ENCODE measurements at regions not wholly inside any gene's neighbourhood (a gene's known extent, or its start where the extent isn't known, plus 50 kb on each side); places are given as distances from the start of the nearest gene placed in this dataset.
"Not testable (repeated sequence)": the region's sequence is repeated elsewhere in the genome, so short reads cannot be mapped to it uniquely, and the experiment has no call there.

DNA sequence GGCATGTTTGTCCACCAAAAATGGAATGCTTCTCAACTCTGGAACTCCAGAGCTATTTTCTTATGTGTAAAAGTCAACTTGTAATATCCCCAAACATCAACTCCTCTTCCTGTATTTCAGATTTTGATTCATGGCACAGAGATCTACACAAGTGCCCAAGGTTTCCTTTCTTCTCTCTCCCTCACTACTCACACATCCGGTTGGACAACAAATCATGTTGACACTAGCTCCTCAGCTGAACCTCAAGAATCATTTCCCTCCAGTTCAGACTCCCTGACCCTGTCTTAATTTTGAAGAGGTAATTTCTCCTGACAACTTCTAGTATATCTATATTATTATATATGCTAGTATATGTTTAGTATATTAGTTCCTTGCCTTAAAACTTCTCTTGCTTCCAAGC, 485.4 kb upstream of the CCDC196 start:
- DNase-seq: no peak
- H3K27me3 ChIP-seq (ENCODE audit: control insufficient read depth in 3 of 3, insufficient read depth in 3 of 3, low read length in 3 of 3): peaks cover 0 to 8% (median 2%) of the 10 kb centered on the region in 3 donors
- no peak overlapping the region for H3K4me3 ChIP-seq (ENCODE audit: low read depth in 1 of 3, low read length in 3 of 3)
- peaks cover 2 to 19% of the 10 kb centered on the region in 2 donors for H3K9me3 ChIP-seq (ENCODE audit: control insufficient read depth in 2 of 2, insufficient read depth in 1 of 2, low read depth in 1 of 2, low read length in 1 of 2)
- H3K36me3 ChIP-seq (ENCODE audit: control insufficient read depth in 3 of 3, insufficient read depth in 2 of 3, low read depth in 1 of 3, low read length in 3 of 3): no peaks in the 10 kb centered on the region
- no peak for FAIRE-seq
- no peaks in the 10 kb centered on the region for H3K4me1 ChIP-seq (ENCODE audit: control insufficient read depth in 3 of 3, insufficient read depth in 2 of 3, low read depth in 1 of 3, low read length in 2 of 3)
- no peak overlapping the region for H3K27ac ChIP-seq (ENCODE audit: low read depth in 1 of 3, low read length in 2 of 3)
- 49 to 71% (median 57%) methylated on average over 1 of the region's 1 CpG for WGBS, 3 donors

DNA sequence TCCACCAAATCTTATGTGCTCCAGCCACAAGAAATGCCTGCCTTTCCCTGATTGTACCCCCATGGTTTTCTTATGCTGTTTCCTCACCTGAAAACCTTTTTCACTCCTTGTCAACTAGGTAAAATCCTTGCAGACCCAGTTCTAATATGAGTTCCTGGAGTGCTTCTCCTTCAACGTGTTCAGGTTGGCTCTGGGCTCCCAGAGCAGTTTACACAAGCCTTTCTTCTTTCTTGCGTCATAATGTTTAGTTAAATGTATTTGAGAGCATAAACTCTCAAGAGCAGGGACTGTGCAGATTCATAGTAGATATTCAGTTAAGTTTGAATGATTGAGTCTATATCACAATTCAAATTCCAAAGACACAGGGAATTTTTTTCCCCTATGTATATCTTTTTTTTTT, 484.8 kb upstream of the CCDC196 start:
- Histone ChIP-seq H3K27me3 (ENCODE audit: control insufficient read depth in 3 of 3, insufficient read depth in 3 of 3, low read length in 3 of 3) (peaks cover 0 to 8% (median 2%) of the 10 kb centered on the region in 3 donors), H3K4me1 (ENCODE audit: control insufficient read depth in 3 of 3, insufficient read depth in 2 of 3, low read depth in 1 of 3, low read length in 2 of 3) (no peaks in the 10 kb centered on the region), H3K4me3 (ENCODE audit: low read depth in 1 of 3, low read length in 3 of 3) (no peak overlapping the region), H3K36me3 (ENCODE audit: control insufficient read depth in 3 of 3, insufficient read depth in 2 of 3, low read depth in 1 of 3, low read length in 3 of 3) (no peaks in the 10 kb centered on the region), H3K9me3 (ENCODE audit: control insufficient read depth in 2 of 2, insufficient read depth in 1 of 2, low read depth in 1 of 2, low read length in 1 of 2) (peaks cover 2 to 19% of the 10 kb centered on the region in 2 donors), H3K27ac (ENCODE audit: low read depth in 1 of 3, low read length in 2 of 3) (no peak overlapping the region)
- FAIRE-seq (no peak), DNase-seq (no peak)
- WGBS, 3 donors: 55 to 74% (median 69%) methylated on average over 2 of the region's 2 CpGs

DNA sequence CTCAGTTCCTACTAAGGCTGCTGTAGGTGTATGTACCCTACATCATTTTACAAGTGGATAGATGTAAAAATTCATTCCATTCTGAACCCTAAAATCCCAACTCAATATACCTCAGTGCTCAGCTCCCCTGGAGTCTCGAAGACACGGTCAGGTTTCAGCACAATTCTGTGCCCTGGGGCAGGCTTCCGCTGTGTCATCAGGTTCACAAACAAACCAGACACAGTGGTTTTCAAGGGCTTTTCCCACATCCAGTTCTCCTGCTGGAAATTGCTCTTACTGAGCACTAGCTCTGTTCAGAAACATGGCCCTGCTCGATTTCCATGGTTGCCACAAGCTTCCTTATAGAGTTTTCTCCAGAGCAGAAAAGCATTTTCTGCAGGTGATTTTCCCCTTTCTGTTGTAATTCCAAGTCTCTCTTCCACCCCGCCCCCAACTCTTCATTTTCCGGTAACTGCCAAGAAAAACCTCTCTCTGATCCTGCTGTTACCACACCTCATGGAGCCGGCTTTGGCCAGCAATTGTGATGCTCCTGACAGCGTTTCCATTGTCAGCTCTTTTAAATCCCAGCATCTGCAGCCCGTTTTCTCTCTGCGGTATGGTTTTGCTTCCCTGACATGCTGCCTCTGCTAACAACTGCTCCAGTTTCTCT, 483.0 kb upstream of the CCDC196 start:
- H3K9me3 ChIP-seq (ENCODE audit: control insufficient read depth in 2 of 2, insufficient read depth in 1 of 2, low read depth in 1 of 2, low read length in 1 of 2): peaks cover 2 to 19% of the 10 kb centered on the region in 2 donors
- H3K4me1 ChIP-seq (ENCODE audit: control insufficient read depth in 3 of 3, insufficient read depth in 2 of 3, low read depth in 1 of 3, low read length in 2 of 3): no peaks in the 10 kb centered on the region
- 76 to 81% (median 81%) methylated on average over 10 of the region's 10 CpGs for WGBS, 3 donors

DNA sequence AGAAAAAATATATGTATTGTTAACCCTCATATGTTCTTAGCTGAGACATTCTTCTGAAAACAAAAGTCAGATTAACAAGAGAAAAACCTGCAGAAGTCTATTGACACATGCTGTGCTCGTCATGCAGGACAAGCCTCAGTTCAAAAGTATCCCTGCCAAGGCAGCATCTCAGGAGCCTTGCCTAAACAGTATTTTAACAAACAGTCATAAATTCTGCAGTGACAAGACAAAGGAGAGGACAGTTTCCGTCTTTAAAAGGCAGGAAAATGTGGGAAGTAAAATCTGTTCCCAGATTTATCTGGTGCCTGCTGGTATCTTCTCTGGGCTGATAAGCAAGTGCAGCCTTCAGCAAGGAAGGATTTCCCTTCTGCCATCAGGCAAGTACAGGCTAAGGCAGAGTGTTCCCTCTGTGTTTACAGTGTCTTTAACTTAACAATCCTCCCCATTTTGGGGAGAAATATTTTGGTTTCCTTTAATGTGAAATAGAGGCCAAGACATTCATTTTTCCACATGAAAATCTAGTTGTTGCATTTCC, 480.2 kb upstream of the CCDC196 start:
- DNase-seq (no peak), FAIRE-seq (no peak)
- Histone ChIP-seq H3K27ac (ENCODE audit: low read depth in 1 of 3, low read length in 2 of 3) (no peak overlapping the region), H3K36me3 (ENCODE audit: control insufficient read depth in 3 of 3, insufficient read depth in 2 of 3, low read depth in 1 of 3, low read length in 3 of 3) (no peaks in the 10 kb centered on the region), H3K4me3 (ENCODE audit: low read depth in 1 of 3, low read length in 3 of 3) (no peak overlapping the region), H3K9me3 (ENCODE audit: control insufficient read depth in 2 of 2, insufficient read depth in 1 of 2, low read depth in 1 of 2, low read length in 1 of 2) (no peaks in the 10 kb centered on the region), H3K4me1 (ENCODE audit: control insufficient read depth in 3 of 3, insufficient read depth in 2 of 3, low read depth in 1 of 3, low read length in 2 of 3) (no peaks in the 10 kb centered on the region), H3K27me3 (ENCODE audit: control insufficient read depth in 3 of 3, insufficient read depth in 3 of 3, low read length in 3 of 3) (peaks cover 0 to 6% (median 2%) of the 10 kb centered on the region in 3 donors)
- 23 to 49% (median 37%) methylated on average over 2 of the region's 2 CpGs for WGBS, 3 donors

More for the DNA sequence above, 483.0 kb upstream of the CCDC196 start:
- DNase-seq (no peak), FAIRE-seq (no peak)
- no peaks in the 10 kb centered on the region for H3K36me3 ChIP-seq (ENCODE audit: control insufficient read depth in 3 of 3, insufficient read depth in 2 of 3, low read depth in 1 of 3, low read length in 3 of 3)
- no peak overlapping the region for H3K4me3 ChIP-seq (ENCODE audit: low read depth in 1 of 3, low read length in 3 of 3)
- H3K27me3 ChIP-seq (ENCODE audit: control insufficient read depth in 3 of 3, insufficient read depth in 3 of 3, low read length in 3 of 3): peaks cover 0 to 10% (median 2%) of the 10 kb centered on the region in 3 donors
- no peak overlapping the region for H3K27ac ChIP-seq (ENCODE audit: low read depth in 1 of 3, low read length in 2 of 3)

DNA sequence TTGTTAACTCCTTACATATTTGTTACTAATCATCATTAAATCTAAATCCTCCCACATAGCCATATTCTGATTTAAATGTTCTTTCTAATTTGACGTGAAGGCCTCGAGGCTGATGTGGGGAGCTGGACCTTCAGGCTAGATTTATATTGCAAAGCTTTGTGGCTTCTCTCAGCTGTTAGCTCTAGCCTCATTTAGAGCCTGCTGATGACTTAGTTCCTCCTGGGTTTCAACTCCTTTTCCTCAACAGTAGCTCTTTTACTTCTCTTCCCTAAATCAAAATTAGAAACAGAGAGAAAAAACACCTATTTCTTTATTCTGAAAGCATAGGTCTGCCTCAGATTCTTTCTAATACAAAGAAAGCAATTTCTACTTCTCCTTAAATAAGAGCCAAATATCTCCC, 477.5 kb upstream of the CCDC196 start:
- no peak for FAIRE-seq
- H3K27me3 ChIP-seq (ENCODE audit: control insufficient read depth in 3 of 3, insufficient read depth in 3 of 3, low read length in 3 of 3): peaks cover 0 to 2% (median 0%) of the 10 kb centered on the region in 3 donors
- DNase-seq: no peak
- H3K27ac ChIP-seq (ENCODE audit: low read depth in 1 of 3, low read length in 2 of 3): no peak overlapping the region
- H3K4me3 ChIP-seq (ENCODE audit: low read depth in 1 of 3, low read length in 3 of 3): no peak overlapping the region
- H3K9me3 ChIP-seq (ENCODE audit: control insufficient read depth in 2 of 2, insufficient read depth in 1 of 2, low read depth in 1 of 2, low read length in 1 of 2): no peaks in the 10 kb centered on the region
- WGBS, 3 donors: 65 to 92% (median 67%) methylated on average over 2 of the region's 2 CpGs
- no peaks in the 10 kb centered on the region for H3K36me3 ChIP-seq (ENCODE audit: control insufficient read depth in 3 of 3, insufficient read depth in 2 of 3, low read depth in 1 of 3, low read length in 3 of 3)
- H3K4me1 ChIP-seq (ENCODE audit: control insufficient read depth in 3 of 3, insufficient read depth in 2 of 3, low read depth in 1 of 3, low read length in 2 of 3): no peaks in the 10 kb centered on the region

DNA sequence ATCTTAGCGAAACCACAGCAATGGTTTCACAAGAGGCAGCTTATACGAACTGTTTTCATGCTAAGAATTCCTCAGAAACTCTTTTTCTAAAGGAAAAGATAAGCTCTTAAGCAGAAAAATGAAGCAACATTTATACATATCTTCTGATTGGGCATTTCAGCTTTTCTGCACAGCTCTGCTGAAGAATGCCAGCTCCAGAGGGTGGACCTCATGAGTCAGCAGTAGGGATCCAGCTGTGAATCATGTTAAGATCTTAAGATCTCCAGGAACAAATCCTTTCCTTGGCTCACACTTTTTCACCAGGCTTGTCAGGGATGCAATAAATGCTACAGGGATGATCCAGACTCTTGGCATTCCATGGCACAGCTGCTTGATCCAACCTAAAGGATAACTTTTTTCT, 477.1 kb upstream of the CCDC196 start:
- WGBS, 3 donors: 55 to 76% (median 68%) methylated on average over 2 of the region's 2 CpGs
- no peaks in the 10 kb centered on the region for H3K36me3 ChIP-seq (ENCODE audit: control insufficient read depth in 3 of 3, insufficient read depth in 2 of 3, low read depth in 1 of 3, low read length in 3 of 3)
- H3K27ac ChIP-seq (ENCODE audit: low read depth in 1 of 3, low read length in 2 of 3): no peak overlapping the region
- DNase-seq (peak in 1 of 2 donors; percentile 9), FAIRE-seq (no peak)
- no peaks in the 10 kb centered on the region for H3K4me1 ChIP-seq (ENCODE audit: control insufficient read depth in 3 of 3, insufficient read depth in 2 of 3, low read depth in 1 of 3, low read length in 2 of 3)
- peaks cover 0 to 6% (median 0%) of the 10 kb centered on the region in 3 donors for H3K27me3 ChIP-seq (ENCODE audit: control insufficient read depth in 3 of 3, insufficient read depth in 3 of 3, low read length in 3 of 3)
- no peak overlapping the region for H3K4me3 ChIP-seq (ENCODE audit: low read depth in 1 of 3, low read length in 3 of 3)
- H3K9me3 ChIP-seq (ENCODE audit: control insufficient read depth in 2 of 2, insufficient read depth in 1 of 2, low read depth in 1 of 2, low read length in 1 of 2): no peaks in the 10 kb centered on the region

DNA sequence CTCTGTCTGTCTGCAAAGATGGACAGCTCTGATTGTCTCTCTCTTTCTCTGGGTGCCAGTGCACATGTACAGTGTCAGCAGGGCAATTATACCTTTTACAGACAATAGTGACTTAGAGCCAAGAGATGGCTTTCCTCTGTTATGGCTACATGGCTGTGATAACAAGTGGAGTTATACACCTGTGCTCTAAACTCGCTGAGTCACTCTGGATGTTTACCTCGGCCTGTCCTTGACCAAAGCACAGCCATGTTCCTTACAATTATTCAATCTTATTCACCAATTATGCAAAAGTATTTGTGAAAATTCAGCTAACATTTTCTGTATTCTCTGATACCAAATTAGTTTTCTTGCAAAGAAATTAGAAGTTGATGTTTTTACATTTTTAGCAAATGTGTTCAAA, 475.5 kb upstream of the CCDC196 start:
- FAIRE-seq: no peak
- H3K27ac ChIP-seq (ENCODE audit: low read depth in 1 of 3, low read length in 2 of 3): no peak overlapping the region
- H3K36me3 ChIP-seq (ENCODE audit: control insufficient read depth in 3 of 3, insufficient read depth in 2 of 3, low read depth in 1 of 3, low read length in 3 of 3): no peaks in the 10 kb centered on the region
- no peaks in the 10 kb centered on the region for H3K9me3 ChIP-seq (ENCODE audit: control insufficient read depth in 2 of 2, insufficient read depth in 1 of 2, low read depth in 1 of 2, low read length in 1 of 2)
- peaks cover 0 to 6% (median 0%) of the 10 kb centered on the region in 3 donors for H3K27me3 ChIP-seq (ENCODE audit: control insufficient read depth in 3 of 3, insufficient read depth in 3 of 3, low read length in 3 of 3)
- H3K4me3 ChIP-seq (ENCODE audit: low read depth in 1 of 3, low read length in 3 of 3): no peak overlapping the region
- H3K4me1 ChIP-seq (ENCODE audit: control insufficient read depth in 3 of 3, insufficient read depth in 2 of 3, low read depth in 1 of 3, low read length in 2 of 3): no peaks in the 10 kb centered on the region
- WGBS, 3 donors: 31 to 64% (median 47%) methylated on average over 2 of the region's 2 CpGs
- no peak for DNase-seq

DNA sequence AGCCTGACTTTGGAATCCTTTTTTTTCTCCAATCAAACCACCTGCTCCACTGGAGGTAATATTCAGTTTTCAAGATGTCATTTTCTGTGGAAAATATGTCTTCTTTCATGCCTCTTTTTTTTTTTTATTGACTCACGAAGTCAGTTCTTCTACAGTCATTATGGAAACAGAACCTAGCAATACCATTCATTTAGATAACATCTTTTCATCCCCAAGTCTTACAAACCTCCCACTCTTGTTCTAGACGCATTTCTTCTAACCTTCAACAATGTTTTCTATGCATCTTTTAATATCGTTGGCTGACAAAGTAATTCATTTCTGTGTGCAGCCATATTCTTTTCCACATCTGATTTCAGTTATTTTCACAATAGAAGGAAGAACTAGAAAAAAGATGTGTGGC, 474.3 kb upstream of the CCDC196 start:
- FAIRE-seq (no peak), DNase-seq (no peak)
- H3K4me3 ChIP-seq (ENCODE audit: low read depth in 1 of 3, low read length in 3 of 3): no peak overlapping the region
- H3K27ac ChIP-seq (ENCODE audit: low read depth in 1 of 3, low read length in 2 of 3): no peak overlapping the region
- H3K27me3 ChIP-seq (ENCODE audit: control insufficient read depth in 3 of 3, insufficient read depth in 3 of 3, low read length in 3 of 3): peaks cover 0 to 5% (median 0%) of the 10 kb centered on the region in 3 donors
- H3K4me1 ChIP-seq (ENCODE audit: control insufficient read depth in 3 of 3, insufficient read depth in 2 of 3, low read depth in 1 of 3, low read length in 2 of 3): no peaks in the 10 kb centered on the region
- no peaks in the 10 kb centered on the region for H3K9me3 ChIP-seq (ENCODE audit: control insufficient read depth in 2 of 2, insufficient read depth in 1 of 2, low read depth in 1 of 2, low read length in 1 of 2)
- no peaks in the 10 kb centered on the region for H3K36me3 ChIP-seq (ENCODE audit: control insufficient read depth in 3 of 3, insufficient read depth in 2 of 3, low read depth in 1 of 3, low read length in 3 of 3)
- 59 to 82% (median 82%) methylated on average over 3 of the region's 3 CpGs for WGBS, 3 donors

DNA sequence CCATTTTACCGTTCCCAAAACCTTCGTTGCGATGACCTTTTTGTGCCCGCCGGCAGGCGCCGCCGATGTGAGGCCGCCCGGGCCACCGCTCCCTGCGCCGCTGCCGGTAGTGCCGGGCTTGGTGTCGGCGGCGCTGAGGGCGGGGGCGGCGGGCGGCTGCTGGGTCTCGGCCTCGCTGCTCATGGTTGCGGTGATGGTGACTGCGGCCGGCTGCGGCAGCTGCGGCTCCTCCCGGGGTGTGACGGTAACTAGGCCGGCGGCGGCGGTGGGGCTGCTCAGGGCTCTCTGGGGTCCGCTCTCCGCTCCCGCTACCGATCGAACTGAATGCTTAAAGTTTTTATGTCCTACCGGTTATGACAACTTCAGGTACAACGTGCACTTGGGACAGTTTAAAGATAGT, 472.6 kb upstream of the CCDC196 start:
- H3K36me3 ChIP-seq (ENCODE audit: control insufficient read depth in 3 of 3, insufficient read depth in 2 of 3, low read depth in 1 of 3, low read length in 3 of 3); H3K27ac ChIP-seq (ENCODE audit: low read depth in 1 of 3, low read length in 2 of 3); H3K9me3 ChIP-seq (ENCODE audit: control insufficient read depth in 2 of 2, insufficient read depth in 1 of 2, low read depth in 1 of 2, low read length in 1 of 2); H3K4me3 ChIP-seq (ENCODE audit: low read depth in 1 of 3, low read length in 3 of 3); H3K4me1 ChIP-seq (ENCODE audit: control insufficient read depth in 3 of 3, insufficient read depth in 2 of 3, low read depth in 1 of 3, low read length in 2 of 3); DNase-seq; FAIRE-seq; H3K27me3 ChIP-seq (ENCODE audit: control insufficient read depth in 3 of 3, insufficient read depth in 3 of 3, low read length in 3 of 3): not testable (repeated sequence)
- WGBS, 3 donors: 80 to 90% (median 84%) methylated on average over 36 to 42 of the region's 42 CpGs
